H1 (cell line): ENCODE measurements at regions not wholly inside any gene's neighbourhood (a gene's known extent, or its start where the extent isn't known, plus 50 kb on each side); places are given as distances from the start of the nearest gene placed in this dataset.

ENCODE experiments used
- CTCF ChIA-PET: fragments of 300-600 bp; sonication (Branson Sonifier 250); formaldehyde crosslinking; loops from one replicate; lab custom pipeline; 2021; ENCODE audit not compliant: partially characterized antibody; lab: Charles Lee
- POLR2A ChIA-PET: fragments of 300-600 bp; sonication (Branson Sonifier 250); formaldehyde crosslinking; loops from one replicate; lab custom pipeline; 2021; ENCODE audit warnings: inconsistent platforms; ENCODE audit not compliant: partially characterized antibody; lab: Charles Lee
- DNase-seq, 2 experiments: peaks; one replicate each; pipeline versions ENCODE4 v3.0.0 to v3.0.0-alpha.2; 2010 to 2022; ENCODE audit warnings: low spot score in 2 of 2, low read depth in 1 of 2, mixed read lengths in 1 of 2
- FAIRE-seq: peaks from 2 replicates; lab custom pipeline; 2011; peaks lifted over from hg19 to GRCh38; lab: Jason Lieb, UNC
- H2AFZ ChIP-seq: 2 replicates; pipeline ENCODE4 v1.8.1; 2012; ENCODE audit warnings: low read length, inconsistent platforms
- H2AK5ac ChIP-seq: 2 replicates; pipeline ENCODE4 v1.6.1; 2013; ENCODE audit warnings: low read depth, low read length
- H2BK120ac ChIP-seq: replicated peaks from 2 replicates; pipeline ENCODE3; 2013; ENCODE audit warnings: low read depth, low read length, inconsistent platforms
- H2BK12ac ChIP-seq: 2 replicates; pipeline ENCODE4 v1.6.1; 2013; ENCODE audit warnings: low read depth, low read length
- H2BK15ac ChIP-seq: 2 replicates; pipeline ENCODE4 v1.6.1; 2013; ENCODE audit warnings: low read length
- H2BK20ac ChIP-seq: 2 replicates; pipeline ENCODE4 v1.6.1; 2013; ENCODE audit warnings: low read length
- H2BK5ac ChIP-seq: 2 replicates; pipeline ENCODE4 v1.6.1; 2013; ENCODE audit warnings: low read depth, low read length
- H3K14ac ChIP-seq: 2 replicates; pipeline ENCODE4 v1.6.1; 2013; ENCODE audit warnings: inconsistent platforms; ENCODE audit not compliant: insufficient read length
- H3K18ac ChIP-seq: 2 replicates; pipeline ENCODE4 v1.6.1; 2013; ENCODE audit warnings: low read length; ENCODE audit errors: extremely low read depth
- H3K23ac ChIP-seq: 2 replicates; pipeline ENCODE4 v1.6.1; 2013; ENCODE audit warnings: inconsistent platforms; ENCODE audit not compliant: insufficient read length
- H3K23me2 ChIP-seq: 2 replicates; pipeline ENCODE4 v1.6.1; 2013; ENCODE audit warnings: low read depth, low read length
- H3K27ac ChIP-seq: 2 replicates; pipeline ENCODE4 v1.6.1; 2011; ENCODE audit warnings: low read depth, low read length, inconsistent platforms
- H3K27me3 ChIP-seq, 4 experiments: replicated peaks in 1 of 4; 1 replicate in 1 of 4; 2 replicates in 3 of 4; pipeline versions ENCODE4 v1.6.1 to v1.8.1; 2011 to 2013; ENCODE audit warnings: low read length in 3 of 4, mild to moderate bottlenecking in 3 of 4, inconsistent platforms in 2 of 4, mixed read lengths in 2 of 4, moderate library complexity in 1 of 4; ENCODE audit not compliant: control insufficient read depth in 3 of 4, insufficient read depth in 3 of 4; ENCODE audit errors: extremely low read depth in 1 of 4
- H3K36me3 ChIP-seq, 4 experiments: 2 replicates each; pipeline versions ENCODE4 v1.6.1 to v1.8.1; 2011 to 2013; ENCODE audit warnings: mild to moderate bottlenecking in 4 of 4, low read length in 3 of 4, moderate library complexity in 2 of 4, control low read depth in 1 of 4, inconsistent platforms in 1 of 4; ENCODE audit not compliant: insufficient read depth in 4 of 4, control insufficient read depth in 2 of 4
- H3K4ac ChIP-seq: replicated peaks from 2 replicates; pipeline ENCODE3; 2013; ENCODE audit warnings: low read length, low read depth, mixed read lengths, inconsistent platforms; ENCODE audit not compliant: insufficient read length
- H3K4me1 ChIP-seq, 4 experiments: replicated peaks in 1 of 4; 1 replicate in 1 of 4; 2 replicates in 3 of 4; pipeline versions ENCODE4 v1.6.1 to v1.8.1; 2011 to 2013; ENCODE audit warnings: low read length in 3 of 4, inconsistent platforms in 2 of 4, mixed read lengths in 1 of 4; ENCODE audit not compliant: insufficient read depth in 4 of 4, control insufficient read depth in 3 of 4
- H3K4me2 ChIP-seq, 2 experiments: 2 replicates each; pipeline versions ENCODE4 v1.6.1 to v1.8.1; 2011 to 2013; ENCODE audit warnings: low read depth in 2 of 2, low read length in 2 of 2, control low read depth in 1 of 2, inconsistent platforms in 1 of 2, mild to moderate bottlenecking in 1 of 2; ENCODE audit not compliant: insufficient read depth in 1 of 2
- H3K4me3 ChIP-seq, 4 experiments: fragments of 200-600, 300-600 bp in 1 of 4; sonication (generic), shearing (Covaris generic), sonication (Bioruptor Twin) in 1 of 4; 2 replicates each; pipeline versions ENCODE4 v1.5.1 to v1.8.1; 2011 to 2016; ENCODE audit warnings: low read length in 4 of 4, low read depth in 3 of 4, control low read depth in 2 of 4, inconsistent platforms in 2 of 4, mild to moderate bottlenecking in 2 of 4, mixed read lengths in 1 of 4, moderate library complexity in 1 of 4; ENCODE audit not compliant: insufficient read depth in 2 of 4; ENCODE audit errors: extremely low read depth in 1 of 4
- H3K56ac ChIP-seq: replicated peaks from 2 replicates; pipeline ENCODE3; 2013; ENCODE audit warnings: low read depth, mild to moderate bottlenecking, mixed read lengths, low read length, inconsistent platforms; ENCODE audit not compliant: insufficient read length
- H3K79me1 ChIP-seq: 2 replicates; pipeline ENCODE4 v1.6.1; 2013; ENCODE audit warnings: low read depth, low read length, control low read depth
- H3K79me2 ChIP-seq, 2 experiments: 2 replicates each; pipeline versions ENCODE4 v1.6.1 to v1.8.1; 2012 to 2013; ENCODE audit warnings: low read length in 2 of 2, mild to moderate bottlenecking in 2 of 2, inconsistent platforms in 1 of 2; ENCODE audit not compliant: insufficient read depth in 2 of 2, control insufficient read depth in 1 of 2
- H3K9ac ChIP-seq, 4 experiments: replicated peaks in 1 of 4; 1 replicate in 1 of 4; 2 replicates in 3 of 4; pipeline versions ENCODE4 v1.6.1 to v1.8.1; 2011 to 2013; ENCODE audit warnings: low read depth in 3 of 4, low read length in 3 of 4, control low read depth in 2 of 4, mild to moderate bottlenecking in 2 of 4, moderate library complexity in 2 of 4, inconsistent platforms in 1 of 4; ENCODE audit errors: extremely low read depth in 1 of 4
- H3K9me3 ChIP-seq, 2 experiments: 2 replicates each; pipeline versions ENCODE4 v1.6.1 to v1.8.1; 2012 to 2013; ENCODE audit warnings: mild to moderate bottlenecking in 2 of 2, moderate library complexity in 2 of 2, control low read depth in 1 of 2, inconsistent platforms in 1 of 2, low read depth in 1 of 2, low read length in 1 of 2, mixed read lengths in 1 of 2; ENCODE audit not compliant: insufficient read depth in 2 of 2
- H4K20me1 ChIP-seq, 2 experiments: replicated peaks in 1 of 2; 2 replicates each; pipeline versions ENCODE3 to v1.8.1; 2011 to 2013; ENCODE audit warnings: inconsistent platforms in 2 of 2, low read length in 2 of 2, mild to moderate bottlenecking in 1 of 2; ENCODE audit not compliant: insufficient read depth in 2 of 2, control insufficient read depth in 1 of 2
- H4K5ac ChIP-seq: 2 replicates; pipeline ENCODE4 v1.6.1; 2013; ENCODE audit warnings: low read length, low read depth, mixed read lengths, inconsistent platforms; ENCODE audit not compliant: insufficient read length
- H4K8ac ChIP-seq: 2 replicates; pipeline ENCODE4 v1.8.0; 2013; ENCODE audit warnings: mild to moderate bottlenecking, moderate library complexity, low read length, inconsistent platforms; ENCODE audit not compliant: insufficient read depth; ENCODE audit errors: extremely low read depth
- H4K91ac ChIP-seq: replicated peaks from 2 replicates; pipeline ENCODE3; 2013; ENCODE audit warnings: low read length, mixed read lengths, inconsistent platforms; ENCODE audit not compliant: insufficient read length
- KDM1A ChIP-seq: fragments of 200-600, 300-600 bp; sonication (generic); IDR thresholded peaks from 2 replicates; pipeline ENCODE4 v1.7.1; 2016; ENCODE audit warnings: mild to moderate bottlenecking, low read length, borderline replicate concordance
- WGBS, 2 experiments: shearing (Covaris generic) in 1 of 2; methylation state at CpG; one replicate each; pipeline versions ENCODE4 v1.1.6 to v1.1.7; 2013 to 2015; ENCODE audit warnings: low lambda C conversion rate in 2 of 2, mixed read lengths in 2 of 2, inconsistent platforms in 1 of 2, low coverage in 1 of 2, missing lambda C conversion rate in 1 of 2; ENCODE audit not compliant: insufficient replicate concordance in 2 of 2, insufficient coverage in 1 of 2, insufficient read length in 1 of 2; ENCODE audit errors: extremely low coverage in 1 of 2, missing lambda C conversion rate in 1 of 2; 5-methylcytosine and 5-hydroxymethylcytosine counted together

DNA sequence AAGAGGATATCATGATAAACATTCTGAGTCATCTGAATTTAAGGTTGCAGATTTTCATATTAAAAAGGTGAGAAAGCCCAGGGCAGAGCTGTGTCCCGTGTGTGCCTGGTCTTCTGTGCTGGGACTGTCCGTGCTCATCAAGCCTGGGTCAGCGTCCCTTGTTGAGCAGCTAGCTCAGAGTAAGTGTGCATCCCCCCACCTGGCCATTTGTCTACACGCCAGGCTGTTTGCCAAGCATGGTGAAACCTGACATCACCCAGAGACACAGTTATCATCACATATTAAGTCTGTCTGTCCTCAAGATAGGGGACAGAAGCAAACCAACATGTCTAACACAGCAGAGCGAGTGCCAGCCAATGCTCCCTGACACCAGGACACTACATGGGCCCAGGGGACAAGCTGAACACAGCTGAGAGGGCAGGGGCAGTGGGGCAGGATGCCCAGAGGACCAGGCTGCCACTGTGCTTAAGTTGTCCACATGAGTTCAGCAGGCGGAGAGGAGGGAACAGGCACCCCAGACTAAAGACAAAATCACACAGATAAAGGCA is 57.9 kb upstream of the CNEP1R1 start:
- Histone ChIP-seq H3K18ac (no peak overlapping the region), H3K79me1 (no peaks in the 10 kb centered on the region), H3K4me3 (no peak overlapping the region), H2BK5ac (no peak overlapping the region), H2BK20ac (no peak overlapping the region), H2BK12ac (no peak overlapping the region), H3K9ac (no peak overlapping the region), H3K4me2 (no peak overlapping the region), H4K8ac (no peak overlapping the region), H3K56ac (no peak overlapping the region), H3K9me3 (no peaks in the 10 kb centered on the region), H2AK5ac (no peak overlapping the region), H2BK15ac (no peak overlapping the region), H3K4me1 (no peaks in the 10 kb centered on the region), H4K20me1 (no peaks in the 10 kb centered on the region), H3K36me3 (no peaks in the 10 kb centered on the region), H4K91ac (no peak overlapping the region), H3K14ac (no peak overlapping the region), H3K23ac (no peak overlapping the region), H2BK120ac (no peak overlapping the region), H3K27ac (no peak overlapping the region), H3K4ac (no peak overlapping the region), H3K27me3 (no peaks in the 10 kb centered on the region), H4K5ac (no peak overlapping the region), H3K79me2 (no peaks in the 10 kb centered on the region), H2AFZ (no peak overlapping the region), H3K23me2 (no peaks in the 10 kb centered on the region)
- 77% methylated on average over 6 of the region's 6 CpGs; no CpG with 5 or more reads in 1 of the 2 experiments for WGBS, 2 experiments
- ChIA-PET CTCF (interaction anchor here (0.6 to 5.6 kb wide), 4 partner anchors 11 to 289 kb away, joined by 3 to 51 read pairs (median 4); partner anchors contain the start of gene CNEP1R1), POLR2A (no interaction called here)
- DNase-seq (no peak), FAIRE-seq (no peak)
- TF ChIP-seq KDM1A: no peak
